Lower leg skin (tissue), 4 donors: ENCODE measurements at regions not wholly inside any gene's neighbourhood (a gene's known extent, or its start where the extent isn't known, plus 50 kb on each side); places are given as distances from the start of the nearest gene placed in this dataset.

Source experiments
- DNase-seq, 2 donors: peaks; one replicate each; pipeline ENCODE4 v3.0.0-alpha.2; 2019; ENCODE audit warnings: low spot score in 2 of 2
- H3K4me3 ChIP-seq: fragments of 200-600 bp; sonication (generic); 2 replicates; pipeline ENCODE4 v1.5.1; 2017; ENCODE audit warnings: mild to moderate bottlenecking, low read depth; ENCODE audit not compliant: poor library complexity, severe bottlenecking
- POLR2A ChIP-seq, 2 donors: fragments of 450-650 bp; IDR thresholded peaks; one replicate each; pipeline ENCODE4 v1.6.1; 2016 to 2017; ENCODE audit warnings: antibody characterized with exemption in 2 of 2, mild to moderate bottlenecking in 1 of 2, moderate library complexity in 1 of 2
- WGBS, 2 donors: methylation state at CpG; one replicate each; pipeline ENCODE4 v1.1.5; 2018; 5-methylcytosine and 5-hydroxymethylcytosine counted together
- intact Hi-C: fragments of 100-400 bp; cut with DNase I; formaldehyde crosslinking; loops from one replicate; pipeline ENCODE4 v1.15.0; 2023; ENCODE audit warnings: low total_unique reads
- TF ChIP-seq, protein P1 (sequence below), 3 donors: fragments of 450-650 bp; IDR thresholded peaks; one replicate each; pipeline ENCODE4 v1.5.1; 2016; ENCODE audit warnings: antibody characterized with exemption in 3 of 3, mild to moderate bottlenecking in 3 of 3, moderate library complexity in 2 of 3

DNA sequence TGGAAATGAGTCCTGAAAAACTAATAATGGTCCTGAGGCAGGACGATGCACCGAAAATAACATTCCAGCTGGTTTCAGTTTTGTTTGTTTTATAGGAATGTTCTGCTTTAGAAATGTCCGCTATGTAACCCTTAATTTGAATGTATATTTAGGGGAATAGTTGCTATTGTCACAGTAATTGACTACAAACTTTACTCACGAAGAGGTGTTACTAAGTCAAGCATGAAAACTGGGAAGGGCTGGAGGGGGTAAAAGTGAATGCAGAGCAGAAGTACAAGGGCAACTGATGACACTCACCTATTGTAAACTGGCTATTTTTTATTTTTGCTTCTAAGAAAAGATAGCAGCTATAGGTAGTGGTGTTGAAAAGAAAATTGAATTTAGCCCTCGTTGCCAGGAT is 230.7 kb upstream of the SYT10 start:
- DNase-seq: no peak
- H3K4me3 ChIP-seq: no peak overlapping the region
- intact Hi-C loops: no loop called here
- TF ChIP-seq POLR2A (IDR thresholded peaks at IDR 0.05): no peak
- TF ChIP-seq, protein P1, sequence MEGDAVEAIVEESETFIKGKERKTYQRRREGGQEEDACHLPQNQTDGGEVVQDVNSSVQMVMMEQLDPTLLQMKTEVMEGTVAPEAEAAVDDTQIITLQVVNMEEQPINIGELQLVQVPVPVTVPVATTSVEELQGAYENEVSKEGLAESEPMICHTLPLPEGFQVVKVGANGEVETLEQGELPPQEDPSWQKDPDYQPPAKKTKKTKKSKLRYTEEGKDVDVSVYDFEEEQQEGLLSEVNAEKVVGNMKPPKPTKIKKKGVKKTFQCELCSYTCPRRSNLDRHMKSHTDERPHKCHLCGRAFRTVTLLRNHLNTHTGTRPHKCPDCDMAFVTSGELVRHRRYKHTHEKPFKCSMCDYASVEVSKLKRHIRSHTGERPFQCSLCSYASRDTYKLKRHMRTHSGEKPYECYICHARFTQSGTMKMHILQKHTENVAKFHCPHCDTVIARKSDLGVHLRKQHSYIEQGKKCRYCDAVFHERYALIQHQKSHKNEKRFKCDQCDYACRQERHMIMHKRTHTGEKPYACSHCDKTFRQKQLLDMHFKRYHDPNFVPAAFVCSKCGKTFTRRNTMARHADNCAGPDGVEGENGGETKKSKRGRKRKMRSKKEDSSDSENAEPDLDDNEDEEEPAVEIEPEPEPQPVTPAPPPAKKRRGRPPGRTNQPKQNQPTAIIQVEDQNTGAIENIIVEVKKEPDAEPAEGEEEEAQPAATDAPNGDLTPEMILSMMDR (IDR thresholded peaks at IDR 0.05): no peak
- 58 to 63% methylated on average over 5 of the region's 5 CpGs for WGBS, 2 donors

DNA sequence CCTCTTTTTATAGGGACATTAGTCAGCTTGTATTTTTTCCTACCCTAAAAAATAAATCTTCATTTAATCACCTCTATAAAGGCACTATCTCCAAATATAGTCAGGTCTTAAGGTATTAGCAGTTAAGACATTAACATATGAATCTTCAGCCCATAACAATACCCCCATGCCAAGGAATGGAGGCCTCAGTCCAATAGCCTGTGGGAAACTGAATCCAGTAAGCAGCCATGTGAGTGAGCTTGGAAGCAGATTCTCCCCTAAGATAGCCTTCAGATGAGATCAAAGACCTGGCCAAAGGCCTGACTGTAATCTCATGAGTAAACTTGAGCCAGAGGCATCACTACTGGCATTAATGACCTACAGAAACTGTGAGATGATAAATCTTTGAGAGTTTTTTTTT is 232.1 kb upstream of the SYT10 start:
- intact Hi-C loops: no loop called here
- H3K4me3 ChIP-seq: no peak overlapping the region
- TF ChIP-seq, protein P1 (IDR thresholded peaks at IDR 0.05): no peak
- no peak for TF ChIP-seq POLR2A (IDR thresholded peaks at IDR 0.05)
- no peak for DNase-seq

DNA sequence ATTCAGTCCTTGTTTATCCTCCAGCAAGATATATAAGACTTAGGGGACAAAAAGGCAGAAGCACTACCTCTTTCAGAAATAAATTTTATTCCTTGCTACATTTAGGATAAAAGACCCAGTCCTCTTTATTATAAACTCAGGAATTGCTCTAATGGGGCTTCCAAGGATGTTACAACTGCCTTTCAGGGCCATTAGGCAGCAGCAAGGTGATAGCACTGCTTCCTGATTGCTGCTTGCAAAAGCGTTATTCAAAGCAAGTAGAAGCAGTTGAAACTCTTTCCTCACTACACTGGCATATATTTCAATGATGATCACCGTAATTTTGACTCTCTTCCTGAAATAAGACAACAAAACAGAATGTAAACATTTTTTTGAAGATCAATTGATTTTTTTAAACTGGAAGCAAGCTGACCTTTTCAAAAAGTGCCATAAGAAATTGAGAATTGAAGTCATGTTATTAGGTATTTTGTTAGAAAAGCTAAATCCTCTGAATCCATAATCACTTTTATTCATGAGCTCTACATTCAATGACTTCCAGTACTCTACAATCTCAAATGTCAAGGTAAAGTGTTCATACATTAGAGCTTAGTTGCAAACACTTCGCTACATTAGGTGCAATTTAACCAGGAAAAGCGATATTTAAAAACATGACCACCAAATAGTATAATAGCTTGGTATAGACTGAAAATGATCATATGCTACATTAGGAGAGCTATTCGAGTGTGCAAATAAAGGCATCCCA is 233.4 kb upstream of the SYT10 start:
- 76 to 84% methylated on average over 5 of the region's 5 CpGs for WGBS, 2 donors
- DNase-seq: no peak
- no peak for TF ChIP-seq POLR2A (IDR thresholded peaks at IDR 0.05)
- TF ChIP-seq, protein P1 (IDR thresholded peaks at IDR 0.05): no peak
- H3K4me3 ChIP-seq: no peak overlapping the region
- intact Hi-C loops: no loop called here

DNA sequence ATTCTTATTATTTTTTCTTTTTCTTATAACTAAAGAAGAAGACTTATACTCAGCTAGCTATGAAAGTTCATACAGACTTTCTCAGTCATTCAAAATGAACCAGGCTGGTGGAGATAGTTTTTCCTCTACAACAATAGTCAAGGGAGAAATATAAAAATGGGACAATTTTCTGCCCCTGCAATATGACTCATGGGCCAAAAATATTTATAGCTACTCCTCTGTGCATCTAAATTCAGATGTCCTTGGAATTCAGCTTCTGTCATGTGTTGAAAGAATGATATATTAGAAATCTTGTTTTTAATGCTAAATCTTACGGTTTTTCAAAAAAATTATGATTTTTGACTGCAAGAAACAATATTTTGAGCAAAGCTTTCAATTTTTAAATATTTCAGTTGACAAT is 237.2 kb upstream of the SYT10 start:
- intact Hi-C loops: no loop called here
- DNase-seq: no peak
- no peak overlapping the region for H3K4me3 ChIP-seq
- no peak for TF ChIP-seq POLR2A (IDR thresholded peaks at IDR 0.05)
- TF ChIP-seq, protein P1 (IDR thresholded peaks at IDR 0.05): no peak
- WGBS, 2 donors: 52 to 65% methylated on average over 1 of the region's 1 CpG

DNA sequence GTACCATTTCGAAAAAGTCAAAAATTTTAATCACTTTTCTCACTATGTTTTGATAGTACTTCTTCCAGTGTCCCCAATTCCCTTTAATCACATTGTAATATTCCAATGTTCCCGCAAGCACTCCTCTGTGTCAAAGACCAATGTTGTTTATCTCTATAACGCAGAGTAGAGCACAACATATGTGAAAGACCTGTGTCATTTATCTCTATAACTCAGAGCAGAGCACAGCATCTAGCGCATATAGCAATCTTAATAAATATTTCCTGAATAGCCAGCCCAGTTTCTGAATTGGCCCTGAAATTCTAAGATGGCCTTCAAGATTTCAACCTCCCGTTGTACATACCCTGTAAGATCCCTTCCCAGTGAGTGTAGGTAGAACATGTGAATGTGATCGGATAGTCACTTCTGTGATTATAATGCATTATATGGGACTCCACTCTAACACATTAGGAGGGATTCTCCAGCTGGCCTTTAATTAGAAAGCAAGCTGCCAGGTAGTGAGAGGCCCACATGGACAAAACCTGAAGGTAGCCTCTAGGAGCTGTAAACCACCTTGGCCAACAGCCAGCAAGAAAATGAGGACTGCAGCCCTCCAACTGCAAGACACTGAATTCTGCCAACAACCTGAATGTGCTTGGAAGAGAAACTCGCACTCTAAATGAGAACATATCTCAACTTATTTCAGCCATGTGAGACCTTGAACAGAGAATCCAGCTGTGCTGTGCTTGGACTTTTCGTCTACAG is 238.8 kb upstream of the SYT10 start:
- intact Hi-C loops: no loop called here
- WGBS, 2 donors: 87 to 89% methylated on average over 8 of the region's 8 CpGs
- DNase-seq: no peak
- no peak overlapping the region for H3K4me3 ChIP-seq
- TF ChIP-seq, protein P1 (IDR thresholded peaks at IDR 0.05): no peak
- TF ChIP-seq POLR2A (IDR thresholded peaks at IDR 0.05): no peak
